NOMO-1 (cell line): ENCODE measurements at regions not wholly inside any gene's neighbourhood (a gene's known extent, or its start where the extent isn't known, plus 50 kb on each side); places are given as distances from the start of the nearest gene placed in this dataset.
A peak's percentile ranks its signal among the peaks of the same experiment; 100 is the strongest.

Source experiments
- DNase-seq, 2 experiments: peaks; one replicate each; lab custom pipeline; 2025; ENCODE audit not compliant: unreplicated experiment in 2 of 2; lab: John Stamatoyannopoulos, UW

DNA sequence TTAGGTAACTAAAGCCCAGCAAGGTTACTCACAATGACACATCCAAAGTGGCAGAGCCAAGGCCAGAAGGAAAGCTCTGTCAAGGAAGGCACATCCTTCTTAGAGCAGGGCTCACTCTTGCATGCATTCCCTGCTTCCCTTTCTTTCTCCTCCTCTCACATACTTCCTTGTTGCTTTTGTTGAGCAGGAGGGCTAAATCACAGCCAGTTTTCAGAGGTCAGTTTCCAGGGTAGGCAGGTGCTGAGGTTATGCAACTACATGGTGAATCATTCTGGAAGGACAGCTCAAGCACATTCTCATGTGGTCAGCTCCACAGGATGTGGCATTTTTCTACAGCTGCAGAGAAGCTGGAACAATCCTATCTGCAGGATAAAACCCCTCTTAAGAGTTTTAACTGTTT lies 275.6 kb downstream of the ZNF621 start:
- DNase-seq = peak in 1 of 2 experiments; percentile 44

DNA sequence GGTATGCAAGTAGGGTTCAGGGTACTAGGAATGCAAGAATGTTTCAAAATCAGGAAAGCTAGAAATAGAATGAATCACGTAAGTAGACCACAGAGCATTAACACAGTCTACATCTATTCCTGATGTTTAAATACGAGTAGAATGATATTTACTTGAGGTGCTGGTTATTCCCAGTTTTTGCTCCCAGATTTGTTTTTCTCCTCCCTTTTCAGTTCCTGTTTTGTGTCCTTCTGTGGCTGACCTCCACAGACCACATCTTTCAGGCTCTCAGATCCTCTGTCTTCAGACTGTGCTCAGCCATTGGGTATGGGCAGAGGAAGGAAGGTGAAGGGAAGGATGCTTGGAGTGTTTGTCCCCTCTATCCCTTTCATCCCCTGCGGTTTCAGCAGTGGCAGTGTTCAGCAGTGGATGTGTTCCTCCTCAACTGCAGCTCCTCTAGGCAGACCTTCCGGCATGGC lies 276.6 kb downstream of the ZNF621 start:
- DNase-seq = no peak

DNA sequence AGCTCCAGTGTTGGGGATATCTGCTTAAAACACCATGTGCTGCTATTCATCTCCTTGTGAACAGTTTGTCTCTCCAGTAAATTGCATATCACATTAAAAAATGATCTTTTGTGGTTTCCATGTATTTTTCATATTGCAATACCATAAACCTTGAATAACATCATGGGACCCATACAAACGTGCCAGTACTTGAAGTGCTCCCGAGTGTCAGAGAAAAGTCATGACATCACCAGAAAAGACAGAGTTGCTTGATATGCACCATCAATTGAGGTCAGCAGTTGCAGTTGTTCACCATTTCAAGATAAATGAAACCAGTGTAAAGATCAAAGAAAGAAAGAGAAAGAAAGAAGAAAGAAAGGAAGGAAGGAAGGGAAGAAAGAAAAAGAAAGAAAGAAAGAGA lies 278.6 kb downstream of the ZNF621 start:
- DNase-seq = no peak

DNA sequence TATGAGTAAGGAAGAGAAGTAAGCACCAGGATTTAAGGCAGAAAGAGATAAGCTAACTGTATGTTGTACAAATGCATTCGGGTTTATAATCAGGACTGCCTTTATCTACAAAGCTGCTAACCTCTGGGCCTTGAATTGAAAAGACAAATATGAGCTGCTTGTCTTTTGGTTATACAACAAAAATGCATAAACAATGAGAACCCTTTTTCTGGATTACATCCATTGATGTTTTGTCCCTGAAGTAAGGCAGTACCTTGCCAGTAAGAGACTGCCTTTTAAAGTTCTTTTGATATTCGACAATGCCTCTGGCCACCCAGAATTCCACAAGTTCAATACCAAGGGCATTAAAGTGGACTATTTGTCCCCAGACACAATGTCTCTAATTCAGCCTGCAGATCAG lies 280.7 kb downstream of the ZNF621 start:
- no peak for DNase-seq

DNA sequence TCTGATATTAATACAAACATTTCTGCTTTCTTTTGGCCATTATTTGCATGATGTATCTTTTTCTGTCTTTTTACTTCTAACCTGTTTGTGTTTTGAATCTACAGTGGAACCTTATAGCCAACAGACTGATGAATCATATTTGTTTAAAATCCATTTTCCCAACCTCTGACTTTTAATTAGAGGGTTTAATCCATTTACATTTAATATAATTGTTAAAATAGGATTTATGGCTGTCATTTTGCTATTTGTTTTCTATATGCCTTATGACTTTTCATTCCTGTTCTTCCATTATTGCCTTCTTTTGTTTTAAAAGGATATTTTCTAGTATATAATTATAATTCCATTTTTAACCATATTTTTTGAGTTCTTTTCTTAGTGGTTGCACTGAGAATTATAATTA lies 286.1 kb downstream of the ZNF621 start:
- DNase-seq = no peak

DNA sequence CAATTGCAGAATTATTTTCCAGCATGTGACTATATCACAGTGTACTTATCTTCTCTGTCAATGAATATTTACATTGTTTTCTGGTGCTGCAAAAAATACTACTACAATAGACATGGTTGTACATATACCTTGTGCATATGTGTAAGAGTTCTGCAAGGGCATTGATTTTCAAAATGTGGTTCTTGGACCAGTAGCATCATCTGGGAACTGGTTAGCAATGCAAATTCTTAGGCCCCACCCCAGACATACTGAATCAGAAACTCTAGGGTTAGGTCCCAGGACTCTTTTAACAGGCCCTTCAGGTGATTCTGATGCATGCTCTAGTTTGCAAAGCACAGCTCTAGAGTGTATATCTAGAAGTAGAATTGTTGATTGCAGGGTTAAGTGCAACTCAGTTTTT lies 292.3 kb downstream of the ZNF621 start:
- DNase-seq = no peak

DNA sequence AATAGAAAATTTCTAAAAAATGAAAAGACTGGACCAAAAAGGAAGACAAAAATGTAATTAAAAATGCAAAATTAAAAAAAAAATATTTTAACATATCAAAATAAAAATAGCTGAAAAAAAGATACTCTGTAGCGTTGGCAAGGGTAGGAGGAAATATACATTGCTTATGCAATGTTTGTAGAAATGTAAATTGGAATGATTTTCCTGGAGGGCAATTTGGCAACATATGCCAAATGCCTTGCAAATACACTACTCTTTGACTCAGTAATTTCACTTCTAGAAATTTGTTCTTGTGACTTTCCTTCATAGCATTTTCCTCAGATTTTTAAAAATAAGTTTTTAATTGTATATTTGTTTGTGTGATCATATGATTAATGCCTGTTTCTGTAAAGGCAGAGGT lies 296.6 kb downstream of the ZNF621 start:
- DNase-seq = no peak

DNA sequence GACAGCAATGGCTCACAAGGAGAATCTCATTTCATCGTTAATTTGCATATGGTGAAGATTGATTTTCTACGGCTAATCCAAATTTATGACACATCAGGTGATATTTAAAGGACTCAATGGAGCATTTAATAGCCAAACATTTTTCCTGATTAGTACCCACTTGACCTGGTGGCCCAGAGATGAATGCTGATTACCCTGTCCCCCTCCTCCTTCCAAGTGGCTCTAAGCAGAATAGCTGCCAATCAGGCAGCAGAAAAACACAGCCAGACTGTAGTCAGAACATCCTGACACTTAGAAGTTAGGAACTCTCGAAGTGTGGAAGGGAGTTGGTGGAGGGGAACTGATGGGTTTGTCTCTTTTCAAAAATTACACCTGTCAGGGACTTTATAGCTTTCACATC lies 302.5 kb downstream of the ZNF621 start:
- DNase-seq = no peak

DNA sequence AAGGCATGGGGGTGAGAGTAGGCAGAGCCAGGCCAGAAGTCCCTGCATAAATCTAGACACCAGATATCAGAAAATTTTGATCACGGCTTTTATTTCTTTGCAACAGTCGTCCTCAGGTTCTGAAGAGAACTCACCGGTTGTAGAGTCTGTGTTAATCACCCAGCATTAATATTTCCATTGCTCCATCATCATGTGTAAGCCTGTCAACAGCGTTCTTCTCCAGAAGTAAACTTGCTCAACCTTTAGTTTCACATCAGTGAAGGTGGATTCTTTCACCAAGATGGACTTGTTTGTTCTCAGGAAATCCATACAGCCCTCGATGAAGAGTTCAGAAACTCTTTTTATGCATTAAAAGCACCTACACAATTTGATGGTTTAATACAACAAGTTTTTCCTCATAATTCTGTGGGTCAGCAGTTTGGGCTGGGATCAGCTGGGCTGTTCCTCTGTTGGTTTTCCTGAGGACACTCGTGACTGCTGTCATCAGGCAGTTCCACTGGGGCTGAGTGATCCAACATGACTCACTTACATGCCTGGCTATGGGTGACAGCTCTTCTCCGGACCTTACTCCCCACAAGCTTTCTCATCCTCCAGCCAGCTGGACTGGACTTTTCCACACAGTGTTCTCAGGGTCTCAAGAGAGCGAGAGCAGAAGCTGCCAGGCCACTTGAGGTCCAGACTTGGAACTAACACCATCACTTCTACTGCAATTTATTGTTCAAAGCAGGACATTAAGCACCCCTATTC lies 303.4 kb downstream of the ZNF621 start:
- DNase-seq = no peak

DNA sequence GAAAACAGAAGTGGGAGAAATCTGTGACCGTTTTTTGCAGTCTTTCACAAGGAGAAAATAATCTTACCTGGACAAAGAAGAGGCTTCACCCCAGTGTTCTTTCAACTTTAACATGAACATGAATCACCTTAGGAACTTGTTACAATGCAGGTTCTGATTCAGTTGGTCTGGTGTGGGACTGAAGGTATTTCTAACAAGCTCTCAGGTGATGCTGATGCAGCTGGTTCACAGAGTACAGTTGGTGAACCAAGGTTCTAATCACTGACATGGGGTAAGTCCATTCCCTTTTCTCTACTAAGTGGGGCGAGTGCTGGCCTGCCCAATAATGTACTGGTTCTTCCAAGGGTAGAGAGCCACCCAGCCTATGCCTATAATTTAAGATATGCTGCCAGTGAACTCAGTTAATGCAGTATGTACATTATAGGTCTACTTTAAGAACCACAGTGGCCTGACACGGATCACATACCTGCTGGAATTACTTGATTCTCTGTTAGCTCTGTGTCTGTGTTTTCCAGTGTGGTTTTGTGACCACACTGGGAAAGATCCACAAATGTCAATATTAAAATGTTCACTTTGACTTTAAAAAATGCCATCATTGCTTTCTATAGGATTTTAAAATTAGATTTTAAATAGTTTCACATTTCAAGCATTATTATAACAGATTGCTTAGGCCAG lies 304.1 kb downstream of the ZNF621 start:
- DNase-seq = no peak

DNA sequence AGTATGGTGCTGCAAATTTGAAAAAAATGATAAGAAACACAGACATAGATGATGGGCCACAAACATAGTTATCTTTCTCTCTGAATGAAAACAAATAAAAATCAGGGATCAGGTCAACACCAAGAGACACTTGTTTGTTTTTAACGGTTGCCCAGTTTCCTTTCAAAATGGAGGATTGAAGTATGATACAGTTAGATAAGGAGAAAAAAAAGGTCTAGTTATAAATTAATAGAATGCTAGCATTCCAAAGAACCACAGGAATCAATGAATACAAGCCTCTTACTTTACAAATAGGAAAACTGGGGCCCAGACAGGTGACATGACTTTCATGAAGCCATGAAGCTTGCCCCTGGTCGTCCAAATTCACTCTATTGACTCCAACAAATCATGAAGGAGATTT lies 305.1 kb downstream of the ZNF621 start:
- DNase-seq = no peak

DNA sequence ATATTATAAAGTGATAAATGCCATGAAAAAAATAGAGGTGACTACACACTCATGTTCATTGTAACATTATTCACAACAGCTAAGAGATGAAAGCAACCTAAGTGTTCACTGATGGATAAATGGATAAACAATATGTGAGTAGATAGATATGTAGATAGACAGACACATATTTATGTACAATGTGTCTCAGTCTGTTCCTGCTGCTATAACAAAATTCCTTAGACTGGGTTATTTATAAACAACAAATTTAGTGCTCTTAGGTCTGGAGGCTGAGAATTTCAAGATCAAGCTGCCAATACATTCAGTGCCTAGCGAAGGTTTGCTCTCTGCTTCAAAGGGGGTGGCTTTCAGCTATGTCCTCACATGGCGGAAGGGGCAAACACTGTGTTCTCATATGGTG lies 312.5 kb downstream of the ZNF621 start:
- DNase-seq = no peak

DNA sequence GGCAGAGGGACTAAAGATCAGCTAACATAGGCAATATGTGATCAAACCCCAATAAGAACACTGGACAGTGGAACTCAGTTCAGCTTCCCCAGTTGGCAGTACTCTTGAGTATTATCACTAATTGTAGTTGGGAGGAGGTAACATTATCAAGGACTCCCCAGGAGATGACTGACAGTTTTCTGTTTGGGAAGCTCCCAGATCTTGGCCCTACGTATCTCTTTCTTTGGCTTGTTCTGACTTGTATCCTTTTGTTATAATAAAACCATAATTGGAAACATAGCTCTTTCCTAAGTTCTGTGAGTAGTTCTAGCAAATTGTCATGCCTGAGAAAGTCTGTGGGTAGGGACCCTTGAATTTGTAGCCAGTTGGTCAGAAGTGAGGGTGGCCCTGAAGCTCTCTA lies 316.4 kb downstream of the ZNF621 start:
- no peak for DNase-seq

DNA sequence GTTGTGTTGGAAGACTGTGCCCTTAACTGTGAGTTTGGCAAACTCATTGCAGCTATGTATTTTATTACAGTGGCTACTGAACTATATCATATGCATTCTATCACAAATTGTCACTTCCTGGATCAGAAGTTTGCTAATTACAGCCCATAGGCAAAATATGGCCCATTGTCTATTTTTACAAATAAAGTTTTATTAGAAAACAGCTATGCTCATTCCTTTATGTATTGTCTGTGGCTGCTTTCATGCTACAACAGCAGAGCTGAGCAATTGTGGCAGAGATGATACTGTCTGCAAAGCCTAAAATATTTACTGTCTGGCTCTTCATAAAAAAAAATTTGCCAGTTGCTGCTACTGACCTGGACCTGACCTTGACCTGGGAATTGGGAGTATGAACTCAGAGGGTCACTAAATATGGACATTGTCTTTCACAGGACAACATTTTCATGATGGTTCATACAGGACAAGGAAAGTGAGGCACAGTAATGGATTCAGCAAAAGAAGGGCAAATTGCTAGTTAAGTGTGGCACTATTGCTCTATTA lies 316.9 kb downstream of the ZNF621 start:
- no peak for DNase-seq

DNA sequence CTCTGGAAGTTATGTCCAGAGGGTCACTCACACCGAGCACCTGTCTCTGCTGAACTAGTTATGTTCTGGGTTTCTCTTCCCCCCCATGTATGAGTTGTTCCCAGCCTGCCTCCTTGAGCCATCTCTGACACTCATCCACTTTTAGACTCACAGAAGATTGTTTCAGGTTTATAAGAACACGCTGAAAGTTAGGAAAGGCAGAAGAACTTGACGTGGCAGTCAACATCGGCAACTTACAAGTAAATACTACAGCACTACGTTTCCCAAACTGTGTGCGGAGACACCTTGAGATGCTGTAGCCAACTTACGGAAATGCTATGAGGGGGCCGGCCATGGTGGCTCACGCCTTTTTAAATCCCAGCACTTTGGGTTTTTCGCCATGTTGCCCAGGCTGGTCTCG lies 318.0 kb downstream of the ZNF621 start:
- DNase-seq = no peak

DNA sequence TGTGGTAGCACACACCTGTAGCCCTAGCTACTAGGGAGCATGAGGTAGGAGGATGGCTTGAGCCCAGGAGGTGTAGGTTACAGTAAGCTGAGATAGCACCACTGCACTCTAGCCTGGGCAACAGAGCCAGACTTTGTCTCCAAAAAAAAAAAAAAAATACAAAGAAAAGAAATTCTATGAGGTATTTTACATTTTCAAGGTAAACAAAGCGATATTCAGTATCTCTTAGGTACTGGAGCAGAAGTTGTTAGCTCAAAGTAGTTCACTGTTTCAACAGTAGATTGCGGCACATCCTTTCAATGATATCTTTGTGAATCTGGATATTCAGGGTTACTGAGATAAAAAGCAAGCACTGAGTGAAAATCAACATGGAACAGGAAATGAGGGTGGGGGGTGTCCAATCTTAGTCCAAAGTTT lies 318.5 kb downstream of the ZNF621 start:
- DNase-seq = no peak

DNA sequence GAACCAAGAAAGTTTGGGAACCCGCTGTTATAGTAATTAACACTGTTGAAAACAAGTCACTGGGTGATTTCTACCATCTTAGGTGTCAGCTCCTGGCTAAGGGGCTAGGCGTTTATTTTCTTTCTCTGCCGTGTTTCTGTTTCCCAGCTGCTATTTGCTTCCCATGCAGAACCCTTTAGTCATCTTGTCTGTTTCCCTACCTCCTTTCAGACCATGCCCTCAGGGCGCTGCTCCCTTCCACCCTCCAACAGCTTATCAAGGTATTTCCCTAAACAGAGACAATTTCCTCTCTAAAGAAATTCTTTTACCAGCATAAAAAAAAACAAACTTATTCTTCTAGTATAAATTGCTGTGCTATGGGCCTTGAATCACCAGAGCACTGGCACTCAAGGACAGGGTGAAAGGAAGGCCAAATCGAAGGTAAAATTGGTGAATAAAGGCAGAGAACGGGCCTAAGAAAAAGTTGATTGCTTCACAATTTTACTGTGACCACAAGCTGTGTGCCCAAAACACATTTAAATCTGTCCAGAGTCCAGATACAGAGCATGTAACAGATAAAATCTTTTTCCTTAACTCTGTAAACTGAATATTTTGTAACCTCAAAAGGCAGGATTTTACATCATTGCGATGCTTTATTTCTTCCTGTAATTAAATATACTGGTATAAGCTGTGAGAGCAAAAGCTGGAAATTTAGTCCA lies 319.2 kb downstream of the ZNF621 start:
- no peak for DNase-seq

DNA sequence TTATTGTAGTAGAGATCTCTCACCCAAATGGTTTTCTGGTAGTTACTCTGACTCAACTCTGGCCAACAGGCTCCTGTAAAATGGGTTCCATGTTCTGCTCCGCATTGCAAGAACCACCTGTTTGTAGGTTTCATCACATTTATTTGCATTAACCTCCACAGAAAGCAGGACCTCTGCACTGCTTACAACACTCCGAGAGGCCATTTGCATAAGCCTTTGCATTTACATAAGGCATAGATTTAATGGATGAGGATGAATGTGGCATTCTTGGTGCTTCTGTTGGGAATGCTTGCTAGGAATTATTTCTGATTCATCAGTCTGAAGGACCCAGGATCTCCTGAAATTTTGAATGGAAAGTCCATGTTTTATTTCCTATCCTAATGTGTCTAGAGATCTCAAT lies 320.1 kb downstream of the ZNF621 start:
- no peak for DNase-seq

DNA sequence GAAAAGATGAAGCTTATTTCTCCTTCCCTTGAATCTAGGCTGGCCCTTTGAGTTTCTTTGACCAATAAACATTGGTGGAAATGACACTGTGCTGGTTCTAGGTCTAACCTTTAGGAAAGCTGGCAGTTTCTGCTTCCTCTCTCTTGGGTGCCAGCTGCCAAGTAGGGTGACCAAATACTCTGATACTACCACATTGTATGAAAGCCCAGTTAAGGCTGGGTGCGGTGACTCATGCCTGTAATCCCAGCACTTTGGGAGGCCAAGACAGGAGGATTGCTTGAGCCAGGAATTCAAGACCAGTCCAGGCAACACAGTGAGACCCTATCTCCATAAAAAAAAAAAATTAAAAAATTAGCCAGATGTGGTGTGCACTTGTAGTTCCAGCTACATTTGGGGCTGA lies 320.7 kb downstream of the ZNF621 start:
- no peak for DNase-seq

DNA sequence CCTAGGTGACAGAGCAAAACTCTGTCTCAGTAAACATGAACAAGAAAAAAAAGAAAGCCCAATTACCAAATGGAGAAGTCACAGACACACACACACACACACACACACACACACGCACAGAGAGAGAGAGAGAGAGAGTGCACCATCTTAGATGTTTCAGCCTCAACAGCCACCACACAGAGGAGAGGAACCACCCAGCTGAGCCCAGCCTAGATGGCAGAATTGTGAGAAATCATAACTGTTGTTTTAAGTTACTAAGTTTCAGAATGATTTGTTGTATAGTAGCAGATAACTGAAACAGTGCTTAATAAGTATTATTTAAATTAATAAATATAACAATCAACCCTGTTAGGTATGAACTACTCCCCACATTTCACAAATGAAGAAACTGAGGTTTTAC lies 321.2 kb downstream of the ZNF621 start:
- DNase-seq = no peak

DNA sequence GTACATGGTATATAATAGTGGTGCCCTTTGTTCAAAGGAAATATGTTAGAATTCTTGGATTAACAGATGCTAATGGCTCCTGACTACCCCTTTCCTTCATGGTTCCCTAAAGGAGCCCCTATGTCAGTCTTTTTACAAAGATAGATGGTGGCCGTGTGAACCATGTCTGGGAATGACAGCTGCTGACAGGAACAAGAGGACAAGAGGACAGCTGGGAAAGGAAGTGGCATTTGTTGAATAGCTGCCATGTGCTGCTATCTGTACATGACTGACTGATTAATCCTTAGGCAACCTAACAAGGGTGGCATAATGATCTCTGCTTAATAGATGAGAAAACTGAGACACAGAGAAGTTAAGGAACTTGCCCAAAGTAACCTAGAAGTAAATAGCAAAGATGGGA lies 321.7 kb downstream of the ZNF621 start:
- DNase-seq = no peak

DNA sequence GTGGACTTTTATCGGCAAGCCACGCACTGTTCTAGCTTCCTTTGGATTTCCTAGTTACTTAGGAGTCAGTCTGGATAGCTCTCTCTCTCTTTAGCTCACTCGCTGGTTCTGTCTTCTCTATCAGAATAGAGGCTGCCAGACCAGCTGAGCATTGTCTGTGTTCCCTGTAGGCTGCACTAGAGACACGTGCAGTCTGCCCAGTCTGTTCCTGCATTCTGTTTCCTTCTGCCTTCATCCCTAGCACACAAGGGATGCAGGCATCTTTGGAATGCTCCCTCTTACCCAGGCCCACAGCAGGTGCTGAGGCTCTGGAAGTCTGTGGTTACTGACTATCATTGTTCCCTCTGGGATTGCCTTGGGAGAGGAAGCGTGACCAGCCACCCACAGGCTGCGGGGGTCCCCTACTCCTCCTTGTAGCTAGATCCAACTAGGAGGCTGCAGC lies 322.8 kb downstream of the ZNF621 start:
- DNase-seq = no peak
